Stimulated activated naive CD8-positive, alpha-beta T cell treated with anti-CD3 and anti-CD28 coated beads, Interleukin-15, Interleukin-2, amounts not matched to agents 100 U/mL and 50 U/mL, for 24 hours (primary cell): ENCODE measurements at regions not wholly inside any gene's neighbourhood (a gene's known extent, or its start where the extent isn't known, plus 50 kb on each side); places are given as distances from the start of the nearest gene placed in this dataset.
"Not testable (repeated sequence)": the region's sequence is repeated elsewhere in the genome, so short reads cannot be mapped to it uniquely, and the experiment has no call there.

Experiments
- ATAC-seq: fragments of 150-1000 bp; cut with Tn5 transposase; one replicate; pipeline ENCODE4 v1.10.0; 2021
- DNase-seq: peaks from one replicate; pipeline ENCODE4 v3.0.0; 2021

DNA sequence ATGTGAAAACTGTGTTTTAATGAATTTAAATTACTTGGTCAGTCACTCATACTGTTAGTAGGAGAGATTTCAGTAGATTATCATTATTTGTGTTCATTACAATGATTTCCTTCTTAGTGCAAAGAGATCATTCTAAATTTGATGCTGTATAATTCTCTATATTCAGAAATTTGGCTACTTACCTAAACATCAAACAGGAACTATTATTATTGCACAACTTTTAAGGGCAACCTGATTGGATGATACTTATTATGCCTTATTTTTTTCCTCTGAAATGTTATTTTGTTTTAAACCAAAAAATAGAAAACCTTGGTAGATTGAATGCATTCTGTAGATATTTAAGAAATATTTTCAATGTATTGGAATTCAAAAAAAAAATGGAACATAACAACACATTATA lies 436.4 kb upstream of the PCDH15 start:
- DNase-seq (no peak), ATAC-seq (no peak)

DNA sequence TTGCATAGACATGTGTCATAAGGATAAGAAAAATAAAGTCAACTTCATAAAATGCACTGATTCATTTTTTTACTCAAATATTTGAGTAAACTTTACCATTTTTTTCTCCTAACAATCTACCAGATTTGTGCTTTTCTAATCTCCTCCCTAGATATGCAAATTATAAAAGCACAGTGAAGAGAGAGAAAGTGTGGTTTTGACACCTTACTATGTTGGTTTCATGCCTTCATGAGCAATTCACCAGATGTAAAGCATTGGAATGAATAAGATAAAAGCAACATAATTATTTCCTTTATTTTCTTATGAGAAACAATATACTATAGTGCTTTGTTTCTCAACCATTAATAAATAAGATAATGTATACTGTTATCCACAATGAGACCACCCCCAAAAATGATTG lies 432.5 kb upstream of the PCDH15 start:
- DNase-seq (no peak), ATAC-seq (no peak)

DNA sequence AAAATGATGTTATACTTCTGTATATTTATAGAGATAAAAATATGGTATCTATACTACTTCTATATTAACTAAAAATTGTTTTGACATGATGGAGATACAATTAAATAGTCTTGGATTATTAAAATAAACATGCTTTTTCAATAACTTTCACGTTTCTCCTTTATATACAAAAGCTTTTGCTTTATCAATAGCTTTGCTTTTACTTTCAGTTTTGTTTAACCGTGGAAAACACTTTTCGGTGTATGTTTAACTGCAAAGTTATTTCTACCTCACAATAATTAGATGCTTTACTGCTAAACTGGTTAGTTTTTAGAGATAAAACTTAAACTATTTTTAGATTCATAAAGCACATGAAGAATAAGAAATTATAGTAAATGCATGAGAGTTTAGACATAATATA lies 432.1 kb upstream of the PCDH15 start:
- DNase-seq: no peak
- no peak for ATAC-seq

DNA sequence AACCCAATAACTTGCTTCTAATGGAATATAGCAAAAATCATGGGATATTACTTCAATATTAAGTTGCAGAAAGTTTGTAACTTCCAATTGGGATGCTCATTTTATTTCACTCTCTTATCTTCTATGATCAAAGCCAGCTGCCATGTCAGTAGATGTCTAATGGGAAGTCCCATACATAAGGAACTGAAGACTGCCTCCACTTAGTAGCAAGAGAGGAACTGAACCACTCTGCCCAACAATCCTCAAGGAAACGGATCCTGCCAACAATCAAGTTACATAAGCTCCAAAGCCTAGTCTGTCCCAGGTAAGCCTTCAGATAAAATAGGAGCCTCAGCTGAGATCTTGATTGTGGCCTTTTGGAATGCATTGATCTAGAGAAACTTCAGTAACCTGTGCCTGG lies 431.5 kb upstream of the PCDH15 start:
- ATAC-seq: no peak
- DNase-seq: no peak

DNA sequence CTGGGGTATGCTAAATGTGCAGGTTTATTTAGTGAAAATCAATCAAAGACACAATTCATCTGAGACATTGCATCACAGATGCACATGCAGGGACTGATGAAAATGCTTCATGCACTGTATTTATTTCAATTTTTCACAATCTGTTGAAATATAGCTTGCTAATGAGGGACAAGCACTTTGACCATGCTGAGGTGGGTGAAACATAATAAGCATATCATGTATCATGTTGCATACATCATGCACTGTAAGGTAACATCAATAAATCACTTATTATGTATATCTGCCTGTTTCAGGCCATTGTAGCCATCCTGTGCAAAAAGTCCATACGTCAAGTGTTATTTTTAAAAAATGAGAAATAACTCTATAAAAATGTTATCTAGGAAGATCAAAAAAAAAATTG lies 426.9 kb upstream of the PCDH15 start:
- DNase-seq (no peak), ATAC-seq (no peak)

DNA sequence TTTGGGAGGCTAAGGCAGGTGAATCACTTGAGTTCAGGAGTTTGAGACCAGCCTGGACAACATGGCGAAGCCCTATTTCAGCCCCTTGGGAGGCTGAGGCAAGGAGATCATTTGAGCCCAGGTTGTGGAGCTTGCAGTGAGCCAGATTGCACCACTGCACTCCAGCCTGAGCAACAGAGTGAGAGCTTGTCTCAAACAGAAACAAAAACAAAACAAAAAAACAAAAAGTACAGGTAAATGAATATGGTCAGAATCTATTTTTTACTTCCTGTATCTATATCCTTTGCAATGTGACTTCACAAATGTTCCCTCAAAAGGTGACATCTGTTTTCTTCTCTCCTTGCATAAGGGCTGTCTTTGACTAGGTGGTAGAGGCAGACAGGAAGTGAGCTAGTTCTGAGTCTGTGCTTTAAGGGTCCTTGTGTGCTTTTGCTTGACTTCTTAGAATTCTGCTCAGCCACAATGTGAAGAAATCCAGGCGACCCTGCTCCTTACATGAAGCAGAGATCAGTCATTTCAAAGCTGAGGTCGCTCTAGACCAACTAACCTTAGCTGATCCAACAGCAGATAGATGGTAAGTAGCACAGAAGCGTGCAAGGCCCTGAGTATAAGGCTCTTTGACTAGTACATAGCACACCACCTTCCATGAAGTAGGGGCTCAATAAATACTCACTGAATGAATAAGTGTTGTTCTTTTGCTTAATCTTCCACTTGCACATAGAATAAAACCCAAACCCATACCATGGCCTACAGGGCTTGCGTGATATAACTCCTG lies 423.2 kb upstream of the PCDH15 start:
- ATAC-seq (no peak), DNase-seq (no peak)

DNA sequence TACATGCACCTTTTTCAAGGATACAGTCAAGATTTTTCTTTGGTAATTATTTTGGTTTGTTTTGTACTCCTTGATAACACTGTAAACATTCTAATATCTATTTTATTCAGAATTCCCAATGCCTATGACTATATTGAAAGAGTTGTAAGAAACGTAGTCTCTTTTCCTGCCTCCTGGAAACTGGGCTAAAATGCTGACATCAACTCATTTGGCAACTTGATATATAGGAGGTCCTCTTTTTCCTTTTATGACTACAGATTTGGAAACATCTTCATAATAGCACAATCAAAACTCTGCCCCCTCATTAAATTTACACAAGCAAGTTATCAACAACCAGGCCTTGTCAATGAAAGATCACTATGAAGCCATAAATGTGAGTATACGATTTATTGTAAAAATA lies 422.3 kb upstream of the PCDH15 start:
- ATAC-seq: no peak
- DNase-seq: no peak

DNA sequence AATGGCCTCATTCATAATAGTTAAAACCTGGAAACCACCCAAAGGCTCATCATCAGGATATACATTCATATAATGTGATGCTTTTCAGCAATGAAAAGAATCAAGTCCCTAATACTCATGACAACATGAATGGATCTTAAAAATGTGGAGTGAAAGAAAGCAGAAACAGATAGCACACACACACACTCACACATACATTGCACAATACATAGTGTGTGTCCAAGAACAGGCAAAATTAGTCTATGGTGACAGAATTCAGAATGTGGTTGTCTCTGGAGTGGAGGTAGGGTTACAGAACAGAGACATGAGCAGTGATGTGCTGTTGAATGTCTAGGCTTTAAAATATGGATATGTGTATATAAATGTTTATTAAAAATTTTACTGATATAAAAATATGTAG lies 419.9 kb upstream of the PCDH15 start:
- ATAC-seq (no peak), DNase-seq (no peak)

DNA sequence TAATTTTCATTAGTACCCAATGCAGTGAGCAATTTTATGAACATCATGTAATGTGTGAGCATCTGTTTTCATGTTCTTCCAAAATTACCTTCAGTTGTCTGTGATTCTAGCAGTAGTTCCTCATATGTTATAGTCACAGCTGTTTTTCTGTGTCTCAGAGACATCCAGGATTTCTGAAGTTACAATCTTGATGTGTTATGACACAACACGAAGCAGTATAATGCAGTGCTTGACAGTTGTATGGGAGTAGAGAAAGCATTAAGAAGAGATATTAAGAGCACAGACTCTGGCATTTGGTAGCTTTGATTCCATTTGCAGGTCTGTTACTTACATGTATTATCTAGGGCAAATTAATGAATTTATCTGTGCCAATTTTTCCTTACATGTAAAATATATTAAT lies 414.7 kb upstream of the PCDH15 start:
- DNase-seq (no peak), ATAC-seq (no peak)

DNA sequence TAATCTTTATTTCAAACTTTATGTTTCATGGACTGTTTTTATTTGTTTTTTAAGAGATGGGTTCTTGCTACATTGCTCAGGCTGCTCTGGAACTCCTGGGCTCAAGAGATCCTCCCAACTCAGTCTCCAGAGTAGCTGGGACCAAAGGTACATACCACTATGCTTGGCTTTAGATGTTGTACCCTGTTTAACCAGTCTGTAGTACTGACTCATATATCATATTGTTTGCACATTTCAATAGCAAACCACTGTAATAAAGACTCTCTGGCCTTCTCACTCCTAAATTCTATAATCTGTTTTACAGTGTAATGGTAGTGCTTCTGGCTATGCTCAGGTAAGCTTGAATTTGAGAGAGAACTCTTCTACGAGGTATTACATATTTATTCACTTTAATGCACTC lies 413.6 kb upstream of the PCDH15 start:
- ATAC-seq (no peak), DNase-seq (no peak)

DNA sequence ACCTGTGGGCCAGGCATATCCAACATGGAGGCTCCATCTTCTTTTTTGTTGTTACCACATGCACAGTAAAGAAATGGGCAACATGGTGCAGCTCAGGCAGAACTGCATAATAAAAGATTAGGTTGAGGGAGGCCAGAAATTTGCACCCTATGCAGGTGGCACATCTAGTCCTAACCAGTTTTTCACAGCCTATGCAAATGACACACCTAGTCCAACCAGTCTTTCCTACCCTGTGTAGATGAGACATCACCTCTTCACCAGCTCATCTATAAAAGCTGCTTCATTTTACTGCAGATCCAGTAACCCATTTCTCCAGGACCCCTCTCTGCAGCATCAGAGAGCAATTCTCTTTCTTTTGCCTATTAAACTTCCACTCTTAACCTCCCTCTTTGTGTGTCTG lies 411.0 kb upstream of the PCDH15 start:
- ATAC-seq (no peak), DNase-seq (no peak)

DNA sequence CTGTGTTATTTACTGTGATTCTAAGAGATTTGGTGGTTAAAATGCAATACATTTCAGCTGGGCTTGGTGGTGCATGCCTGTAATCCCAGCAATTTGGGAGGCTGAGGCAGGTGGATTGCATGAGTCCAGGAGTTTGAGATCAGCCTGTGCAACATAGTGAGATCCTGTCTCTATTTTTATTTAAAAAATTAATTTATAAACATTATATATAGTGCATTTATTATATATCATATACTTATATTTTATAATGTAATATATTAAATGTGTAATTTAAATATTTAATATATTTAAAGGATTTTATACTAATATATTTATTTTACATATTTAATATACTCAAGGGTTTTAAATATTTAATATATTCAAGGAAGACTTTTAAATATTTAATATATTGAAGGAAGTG lies 402.8 kb upstream of the PCDH15 start:
- ATAC-seq (no peak), DNase-seq (no peak)

DNA sequence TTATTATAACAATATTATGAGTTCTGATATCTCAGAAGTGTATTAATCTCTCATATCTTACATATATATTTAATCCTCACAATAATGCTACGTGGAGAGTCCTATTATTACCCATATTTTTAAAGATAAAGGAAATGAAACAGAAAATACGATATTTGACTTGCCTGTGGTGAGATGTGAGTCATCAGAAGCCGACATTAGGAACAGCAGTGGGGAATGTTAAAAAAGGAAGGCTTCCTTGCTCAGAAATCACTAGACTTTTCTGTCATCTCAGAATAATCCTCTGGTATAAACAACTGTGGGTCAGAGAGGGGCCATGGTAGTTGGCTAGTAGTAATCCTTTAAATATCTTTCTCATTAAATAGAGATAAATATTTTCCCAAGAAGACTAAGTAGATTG lies 402.3 kb upstream of the PCDH15 start:
- ATAC-seq (no peak), DNase-seq (no peak)

DNA sequence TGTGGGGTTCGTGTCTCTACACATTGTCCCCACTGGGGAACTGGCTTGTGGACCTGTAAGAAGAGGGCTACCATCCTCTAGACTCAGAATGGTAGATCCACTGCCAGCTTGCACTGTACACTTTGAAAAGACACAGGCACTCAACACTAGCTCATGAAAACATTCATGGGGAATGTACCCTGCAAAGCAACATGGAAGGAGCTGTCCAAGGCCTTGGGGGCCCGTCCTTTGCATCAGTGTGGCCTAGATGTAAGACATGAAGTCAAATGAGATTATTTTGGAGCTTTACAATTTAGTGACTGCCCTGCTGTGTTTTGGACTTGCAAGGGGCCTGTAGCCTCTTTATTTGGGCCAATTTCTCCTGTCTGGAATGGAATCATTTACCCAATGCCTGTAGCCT lies 399.0 kb upstream of the PCDH15 start:
- ATAC-seq: no peak
- no peak for DNase-seq

DNA sequence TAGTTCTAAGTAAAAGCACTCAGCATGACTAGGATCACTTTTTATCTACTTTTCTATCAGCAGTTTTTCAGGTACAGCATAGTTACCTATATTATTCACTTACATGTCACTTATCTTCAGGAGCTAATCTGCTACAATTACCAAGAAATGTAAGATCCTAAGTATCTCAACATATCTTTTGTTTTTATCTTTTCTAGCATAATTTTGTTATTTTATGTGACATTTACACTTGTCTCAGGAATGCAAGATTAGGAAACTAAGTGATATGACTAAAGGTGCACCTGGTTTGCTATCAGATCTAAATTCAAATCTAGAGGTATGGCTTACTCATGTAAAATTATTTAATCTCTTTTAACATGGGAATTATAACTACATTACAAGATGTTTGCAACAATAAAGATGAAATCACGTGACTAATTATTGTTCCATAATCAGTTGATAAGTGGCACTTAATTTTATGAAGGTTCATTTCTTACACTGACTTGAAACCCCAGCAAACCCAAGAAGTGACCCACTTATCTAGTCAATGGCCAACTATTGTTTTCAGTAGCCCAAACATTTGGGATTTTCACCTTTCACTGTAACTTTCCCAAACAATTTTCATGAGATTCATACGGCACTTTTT lies 390.3 kb upstream of the PCDH15 start:
- DNase-seq: no peak
- ATAC-seq: no peak

DNA sequence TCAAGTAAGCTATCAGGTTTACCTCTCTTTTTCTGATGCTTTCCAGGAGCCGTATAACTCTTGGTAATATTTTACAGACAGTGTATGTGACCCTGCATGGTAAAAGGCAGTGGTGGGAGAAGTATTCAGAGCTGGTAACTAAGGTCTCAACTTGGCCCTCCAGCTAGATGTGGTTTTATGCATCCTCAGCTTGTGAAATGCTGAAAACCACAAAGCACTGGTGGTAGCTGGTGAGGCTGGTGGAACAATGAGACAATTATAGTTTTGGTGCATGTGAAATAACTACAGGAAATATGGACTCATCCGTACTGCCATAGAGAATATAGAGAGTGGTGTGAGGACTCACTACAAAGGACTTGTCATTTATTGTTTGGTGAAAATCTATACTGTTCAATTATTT lies 383.0 kb upstream of the PCDH15 start:
- ATAC-seq (no peak), DNase-seq (no peak)

DNA sequence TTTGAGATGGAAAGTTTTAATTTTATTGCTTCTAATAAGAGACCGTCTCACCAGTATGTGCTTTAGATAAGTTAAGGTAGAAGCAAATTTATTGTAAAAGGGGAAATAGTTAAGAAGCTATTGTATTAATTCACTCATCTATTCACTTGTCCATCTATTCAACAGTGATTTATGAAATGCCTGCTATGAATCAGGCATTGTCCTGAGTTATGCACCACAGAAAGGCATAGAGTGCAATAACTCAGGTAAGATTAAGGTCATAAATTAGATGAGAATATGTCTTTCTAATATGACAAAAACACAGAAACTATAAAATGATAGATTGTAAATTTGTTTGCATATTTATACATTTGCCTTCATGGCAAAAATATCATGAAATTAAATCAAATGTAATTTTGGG lies 379.3 kb upstream of the PCDH15 start:
- no peak for DNase-seq
- no peak for ATAC-seq

DNA sequence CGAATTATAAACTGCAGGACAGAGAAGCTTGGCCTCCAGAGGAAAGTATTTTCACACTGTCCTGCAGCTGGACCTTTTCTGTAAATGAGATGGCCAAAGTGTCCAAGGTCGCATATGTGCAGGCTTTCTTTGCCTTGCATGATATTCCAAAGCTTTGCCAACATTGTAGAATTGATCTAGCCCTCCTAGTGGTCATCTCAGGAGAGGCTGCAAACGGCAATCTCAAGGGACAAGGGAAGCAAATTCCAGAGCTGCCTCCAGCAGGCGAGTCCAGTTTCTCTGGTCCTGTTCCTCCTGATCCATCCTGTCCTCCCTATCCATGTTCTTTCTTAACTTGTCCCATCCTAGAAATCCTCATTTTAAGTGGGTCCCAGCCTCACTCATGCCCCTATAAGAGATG lies 373.4 kb upstream of the PCDH15 start:
- no peak for DNase-seq
- ATAC-seq: no peak

DNA sequence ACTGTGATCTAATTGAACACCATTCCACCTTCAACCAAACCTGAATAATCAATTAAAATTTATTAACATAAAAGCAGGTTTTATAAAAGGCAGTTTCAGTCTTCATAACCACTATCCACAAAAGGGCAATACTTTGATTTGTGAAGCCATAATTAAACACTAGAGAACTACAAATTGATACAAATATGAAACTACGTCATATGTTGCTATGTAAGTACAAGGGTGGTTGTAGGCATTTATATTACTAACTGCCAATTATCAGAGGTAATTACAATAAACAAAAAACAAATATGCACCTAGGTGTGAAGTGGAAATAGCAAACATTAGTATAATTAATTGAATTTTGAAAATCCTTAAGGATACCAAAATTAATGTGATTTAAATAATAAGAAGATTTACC lies 368.5 kb upstream of the PCDH15 start:
- ATAC-seq (no peak), DNase-seq (no peak)

DNA sequence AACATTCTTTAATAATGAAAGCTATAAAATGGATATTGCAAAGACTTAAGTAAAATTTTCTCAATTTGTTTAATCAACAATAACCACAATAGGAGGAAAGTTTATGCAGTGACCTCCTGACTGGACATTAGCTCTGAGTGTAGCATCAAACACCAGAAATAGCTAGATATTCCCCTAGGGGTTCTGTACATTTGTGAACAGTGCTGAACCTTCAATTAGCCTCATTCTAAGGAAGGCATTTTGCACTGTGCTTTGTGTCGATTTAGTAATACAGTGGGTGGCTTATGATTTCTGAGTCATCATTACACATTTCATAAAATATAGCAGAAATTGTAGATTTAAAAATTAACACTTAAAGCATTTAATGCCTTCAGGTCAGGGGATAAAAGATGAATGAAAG lies 367.3 kb upstream of the PCDH15 start:
- DNase-seq (no peak), ATAC-seq (no peak)

DNA sequence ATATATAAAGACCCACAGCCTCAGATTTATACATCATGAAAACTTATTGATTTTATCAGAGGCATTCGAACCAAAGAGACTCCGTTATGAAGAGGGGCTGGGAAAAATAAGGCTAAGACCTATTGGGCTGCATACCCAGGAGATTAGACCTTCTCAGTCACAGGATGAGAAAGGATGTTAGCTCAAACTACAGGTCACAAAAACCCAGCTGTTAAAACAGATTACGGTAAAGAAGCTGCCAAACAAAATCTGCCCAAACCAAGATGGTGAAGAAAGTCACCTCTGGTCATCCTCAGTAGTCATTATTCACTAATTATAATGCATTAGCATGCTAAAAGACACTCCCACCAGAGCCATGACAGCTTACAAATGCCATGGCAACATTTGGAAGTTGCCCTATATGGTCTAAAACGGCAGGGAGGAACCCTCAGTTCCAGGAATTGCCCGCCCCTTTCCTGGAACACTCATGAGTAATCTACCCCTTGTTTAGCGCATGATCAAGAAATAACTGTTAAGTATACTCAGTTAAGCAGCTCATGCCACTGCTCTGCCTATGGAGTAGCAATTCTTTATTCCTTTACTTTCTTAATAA lies 362.5 kb upstream of the PCDH15 start:
- DNase-seq (no peak), ATAC-seq (no peak)

DNA sequence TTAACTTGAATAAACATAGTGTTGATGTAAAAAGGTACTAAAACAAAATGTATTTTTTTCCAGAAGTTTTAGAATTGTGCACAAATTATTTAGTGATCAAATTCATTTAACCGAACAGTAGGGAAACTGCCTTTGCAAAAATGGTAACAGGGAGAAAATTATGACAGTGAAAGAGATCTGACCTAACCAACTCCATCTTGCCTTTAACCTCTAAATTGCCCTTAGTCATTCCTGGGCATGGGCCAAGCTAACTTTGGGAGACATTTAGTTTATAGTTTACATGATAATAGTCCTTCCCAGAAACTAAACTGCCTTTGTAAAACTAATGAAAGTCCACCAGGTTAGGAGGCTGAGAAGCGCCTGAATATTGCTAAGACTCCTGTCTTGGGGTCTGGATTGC lies 361.3 kb upstream of the PCDH15 start:
- not testable (repeated sequence) for DNase-seq, ATAC-seq

DNA sequence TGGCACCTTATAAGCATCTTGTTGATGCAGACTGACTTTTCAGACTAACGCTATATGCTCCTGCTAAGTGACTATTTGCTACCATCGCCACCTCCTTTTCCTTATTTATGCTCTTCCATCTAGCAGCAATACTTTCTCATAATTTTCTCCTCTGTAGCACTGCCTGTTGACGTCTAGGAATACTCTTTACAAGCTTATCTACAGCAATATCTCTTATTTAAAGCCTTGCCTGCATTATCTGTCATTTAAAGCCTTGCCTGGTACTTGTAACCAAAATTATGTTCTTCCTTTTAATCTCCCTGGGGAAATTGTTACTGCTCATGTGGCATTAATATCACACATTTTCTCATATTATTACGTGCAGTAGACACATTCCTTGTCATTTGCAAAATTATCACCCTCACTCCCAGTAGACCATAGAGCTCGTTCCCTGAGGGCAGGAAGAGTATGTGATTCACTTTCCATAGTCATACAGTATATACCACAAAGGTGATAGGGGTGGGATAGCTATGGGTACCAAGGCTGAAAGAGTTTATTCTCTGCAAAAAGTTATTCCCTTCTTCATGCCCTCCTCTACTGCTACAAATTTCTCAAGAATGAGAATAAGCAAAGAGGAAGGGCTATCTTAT lies 359.7 kb upstream of the PCDH15 start:
- ATAC-seq (no peak), DNase-seq (no peak)

DNA sequence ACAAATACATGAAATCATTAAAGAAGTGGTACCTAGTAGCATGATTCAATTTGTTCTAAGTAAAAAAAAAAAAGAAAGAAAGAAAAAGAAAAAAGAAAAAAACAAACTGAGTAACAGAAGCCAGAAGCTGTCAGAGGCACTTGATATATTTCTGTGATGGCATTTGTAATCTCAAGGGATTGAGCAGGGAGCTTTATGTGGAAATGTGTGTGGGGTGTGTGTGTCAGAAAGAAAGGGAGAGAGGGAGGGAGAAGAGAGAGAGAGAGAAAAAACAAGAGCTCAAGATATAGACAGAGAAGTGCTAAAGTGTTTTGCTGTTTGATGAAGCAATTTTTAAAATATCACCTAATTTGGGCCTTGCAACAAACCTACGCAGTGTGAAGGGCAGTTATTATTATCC lies 357.6 kb upstream of the PCDH15 start:
- no peak for DNase-seq
- no peak for ATAC-seq
